SU-DHL-6 (cell line): ENCODE measurements at regions not wholly inside any gene's neighbourhood (a gene's known extent, or its start where the extent isn't known, plus 50 kb on each side); places are given as distances from the start of the nearest gene placed in this dataset.

Experiments
- H2AFZ ChIP-seq: fragments of 200-600 bp; sonication (generic); 2 replicates; pipeline ENCODE4 v1.6.1; 2014; ENCODE audit warnings: low read depth, mild to moderate bottlenecking, moderate library complexity, mixed read lengths, antibody characterized with exemption, low read length; ENCODE audit not compliant: severe bottlenecking
- H3F3A ChIP-seq: fragments of 200-600 bp; shearing (Covaris generic); 2 replicates; pipeline ENCODE4 v1.6.0; 2016; ENCODE audit warnings: antibody characterized with exemption, mild to moderate bottlenecking; ENCODE audit not compliant: insufficient read depth
- H3K27ac ChIP-seq: fragments of 200-600 bp; sonication (generic); 2 replicates; pipeline ENCODE4 v1.5.1; 2016; ENCODE audit warnings: low read depth, mild to moderate bottlenecking, low read length, moderate library complexity, mixed read lengths
- H3K27me3 ChIP-seq: fragments of 200-600 bp; sonication (generic), shearing (Covaris generic); 2 replicates; pipeline ENCODE4 v1.6.0; 2014; ENCODE audit warnings: mild to moderate bottlenecking, low read length
- H3K36me3 ChIP-seq: fragments of 200-600 bp; sonication (generic); 2 replicates; pipeline ENCODE4 v1.6.1; 2014; ENCODE audit warnings: mild to moderate bottlenecking, low read length, mixed read lengths
- H3K4me2 ChIP-seq: fragments of 300-600, 200-600 bp; shearing (Covaris generic), sonication (generic); 2 replicates; pipeline ENCODE4 v1.6.0; 2014; ENCODE audit warnings: low read length, low read depth, mild to moderate bottlenecking; ENCODE audit not compliant: poor library complexity, severe bottlenecking
- H3K4me3 ChIP-seq: fragments of 200-600 bp; sonication (generic); 2 replicates; pipeline ENCODE4 v1.5.1; 2014; ENCODE audit warnings: antibody characterized with exemption, low read length, mild to moderate bottlenecking, mixed read lengths; ENCODE audit not compliant: insufficient read depth, poor library complexity, severe bottlenecking
- H3K79me2 ChIP-seq: fragments of 200-600 bp; sonication (generic); 2 replicates; pipeline ENCODE4 v1.6.1; 2014; ENCODE audit warnings: mild to moderate bottlenecking, low read length, moderate library complexity; ENCODE audit not compliant: insufficient read depth
- H3K9ac ChIP-seq: fragments of 200-600 bp; sonication (generic); 2 replicates; pipeline ENCODE4 v1.7.0; 2014; ENCODE audit warnings: mild to moderate bottlenecking, low read length
- H3K9me2 ChIP-seq: fragments of 200-600 bp; sonication (generic); replicated peaks from 2 replicates; pipeline ENCODE4 v1.6.1; 2014; ENCODE audit warnings: low read length; ENCODE audit not compliant: insufficient read depth
- H3K9me3 ChIP-seq: fragments of 200-600 bp; sonication (generic); 2 replicates; pipeline ENCODE4 v1.6.1; 2014; ENCODE audit warnings: low read length, mixed read lengths; ENCODE audit not compliant: insufficient read depth
- H4K20me1 ChIP-seq: fragments of 200-600 bp; sonication (generic); 2 replicates; pipeline ENCODE4 v1.6.1; 2014; ENCODE audit warnings: low read depth, mild to moderate bottlenecking, antibody characterized with exemption, low read length, moderate library complexity, mixed read lengths
- CTCF ChIP-seq: fragments of 200-600 bp; sonication (generic); IDR thresholded peaks from one replicate; pipeline ENCODE4 v1.5.1; 2017; ENCODE audit warnings: antibody characterized with exemption, mild to moderate bottlenecking, low read length, moderate library complexity; ENCODE audit not compliant: insufficient read depth, poor library complexity, severe bottlenecking
- EZH2phosphoT487 ChIP-seq: fragments of 200-600 bp; sonication (generic), shearing (Covaris generic); conservative IDR thresholded peaks from 2 replicates; pipeline ENCODE4 v1.6.1; 2018; ENCODE audit warnings: mild to moderate bottlenecking, antibody characterized with exemption, low read length, moderate library complexity, mixed read lengths

DNA sequence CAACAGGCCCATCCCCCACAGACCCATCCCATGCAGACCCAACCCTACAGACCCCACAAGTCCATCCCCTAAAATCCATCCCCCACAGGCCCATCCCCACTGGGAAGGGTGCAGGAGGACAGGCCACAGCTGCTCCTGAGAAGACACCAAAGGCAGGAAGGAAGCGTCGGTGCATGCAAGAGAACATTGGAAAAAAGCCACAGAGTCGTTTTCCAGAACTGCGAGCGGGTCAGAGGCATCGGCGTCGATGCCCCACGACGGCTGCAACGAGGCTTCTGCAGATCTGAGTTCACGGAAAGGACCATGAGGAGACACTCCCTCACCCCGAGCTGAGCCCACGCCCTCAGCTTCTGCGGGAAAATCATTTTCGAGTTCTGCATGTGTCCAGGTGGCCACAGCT, 59.6 kb upstream of the GALNT9 start:
- no peak overlapping the region for H3K27ac ChIP-seq
- no peaks in the 10 kb centered on the region for H4K20me1 ChIP-seq
- H3K79me2 ChIP-seq = no peaks in the 10 kb centered on the region
- no peak overlapping the region for H3K9ac ChIP-seq
- no peaks in the 10 kb centered on the region for H3F3A ChIP-seq
- no peaks in the 10 kb centered on the region for H3K36me3 ChIP-seq
- H3K4me2 ChIP-seq = no peak overlapping the region
- H2AFZ ChIP-seq = no peak overlapping the region
- TF ChIP-seq EZH2phosphoT487 (no peak), CTCF (no peak)
- no peaks in the 10 kb centered on the region for H3K9me3 ChIP-seq
- no peak overlapping the region for H3K4me3 ChIP-seq
- H3K27me3 ChIP-seq = no peaks in the 10 kb centered on the region
- H3K9me2 ChIP-seq = no peaks in the 10 kb centered on the region

DNA sequence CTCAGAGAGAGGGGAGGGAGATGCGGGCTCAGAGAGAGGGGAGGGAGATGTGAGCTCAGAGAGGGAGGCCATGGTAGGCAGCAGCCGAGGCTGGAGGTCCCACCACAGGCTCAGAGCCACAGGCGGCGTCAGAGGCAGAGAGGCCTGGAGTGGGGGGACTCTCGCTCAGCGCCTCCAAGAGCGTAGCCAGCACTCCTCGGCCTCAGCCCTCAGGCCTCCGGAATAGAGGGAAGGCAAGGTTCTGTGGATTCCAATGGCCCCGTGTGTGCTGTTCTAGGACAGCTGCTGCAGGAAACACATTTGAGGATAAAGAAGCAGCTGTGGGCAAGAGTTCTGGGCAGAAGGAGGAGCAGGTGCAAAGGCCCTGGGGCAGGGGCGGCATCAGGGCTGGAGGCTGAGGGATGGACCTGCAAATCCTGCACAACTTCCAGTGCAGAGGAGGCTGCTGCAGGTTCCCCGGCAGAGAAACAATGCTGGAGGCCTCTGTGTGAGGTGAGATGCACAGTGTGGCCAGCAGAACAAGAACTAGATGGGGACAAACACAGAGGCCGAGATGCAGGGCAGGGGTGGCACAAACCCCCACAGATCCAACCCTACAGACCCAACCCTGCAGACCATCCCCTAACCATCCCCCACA, 59.1 kb upstream of the GALNT9 start:
- no peak overlapping the region for H3K27ac ChIP-seq
- H3K79me2 ChIP-seq = no peaks in the 10 kb centered on the region
- no peaks in the 10 kb centered on the region for H3K9me3 ChIP-seq
- H3K4me3 ChIP-seq = no peak overlapping the region
- H3F3A ChIP-seq = no peaks in the 10 kb centered on the region
- no peaks in the 10 kb centered on the region for H3K9me2 ChIP-seq
- no peak overlapping the region for H2AFZ ChIP-seq
- H4K20me1 ChIP-seq = no peaks in the 10 kb centered on the region
- H3K36me3 ChIP-seq = no peaks in the 10 kb centered on the region
- no peaks in the 10 kb centered on the region for H3K27me3 ChIP-seq
- no peak for TF ChIP-seq EZH2phosphoT487
- no peak for TF ChIP-seq CTCF
- H3K4me2 ChIP-seq = no peak overlapping the region
- no peak overlapping the region for H3K9ac ChIP-seq

- H2AFZ ChIP-seq = no peak overlapping the region
- H3K9ac ChIP-seq = no peak overlapping the region
- no peak overlapping the region for H3K27ac ChIP-seq
- H4K20me1 ChIP-seq = no peaks in the 10 kb centered on the region
- H3K9me2 ChIP-seq = no peaks in the 10 kb centered on the region
- H3K9me3 ChIP-seq = no peaks in the 10 kb centered on the region
- no peaks in the 10 kb centered on the region for H3K27me3 ChIP-seq
- no peaks in the 10 kb centered on the region for H3F3A ChIP-seq
- TF ChIP-seq EZH2phosphoT487 = no peak
- TF ChIP-seq CTCF = no peak
- no peaks in the 10 kb centered on the region for H3K79me2 ChIP-seq
- H3K4me3 ChIP-seq = no peak overlapping the region
- no peak overlapping the region for H3K4me2 ChIP-seq
- no peaks in the 10 kb centered on the region for H3K36me3 ChIP-seq
These were observed 57.6 kb upstream of the GALNT9 start for GRCh38 chr12:132386926-132387497.
